Ectodermal cell (in vitro differentiated cells): ENCODE measurements at regions not wholly inside any gene's neighbourhood (a gene's known extent, or its start where the extent isn't known, plus 50 kb on each side); places are given as distances from the start of the nearest gene placed in this dataset.

Experiments used
- H3K27ac ChIP-seq: 2 replicates; pipeline ENCODE4 v1.7.0; 2013; ENCODE audit warnings: mild to moderate bottlenecking, low read depth, low read length; ENCODE audit not compliant: insufficient read depth, poor library complexity, severe bottlenecking
- H3K27me3 ChIP-seq: 2 replicates; pipeline ENCODE4 v1.7.0; 2013; ENCODE audit warnings: mild to moderate bottlenecking, low read length; ENCODE audit not compliant: insufficient read depth, control insufficient read depth, poor library complexity, severe bottlenecking
- H3K36me3 ChIP-seq: one replicate; pipeline ENCODE4 v1.7.0; 2013; ENCODE audit warnings: low read length; ENCODE audit not compliant: control insufficient read depth, insufficient read depth
- H3K4me1 ChIP-seq: one replicate; pipeline ENCODE4 v1.7.0; 2013; ENCODE audit warnings: low read length; ENCODE audit not compliant: control insufficient read depth, insufficient read depth
- H3K4me3 ChIP-seq: 2 replicates; pipeline ENCODE4 v1.7.0; 2013; ENCODE audit warnings: low read depth, low read length, control low read depth; ENCODE audit not compliant: insufficient read depth
- H3K9me3 ChIP-seq: 2 replicates; pipeline ENCODE4 v1.7.0; 2013; ENCODE audit warnings: mild to moderate bottlenecking, low read length, moderate library complexity; ENCODE audit not compliant: control insufficient read depth
- WGBS, 2 experiments: methylation state at CpG; one replicate each; pipeline ENCODE4 v1.1.7; 2013; ENCODE audit warnings: missing lambda C conversion rate in 2 of 2; 5-methylcytosine and 5-hydroxymethylcytosine counted together

DNA sequence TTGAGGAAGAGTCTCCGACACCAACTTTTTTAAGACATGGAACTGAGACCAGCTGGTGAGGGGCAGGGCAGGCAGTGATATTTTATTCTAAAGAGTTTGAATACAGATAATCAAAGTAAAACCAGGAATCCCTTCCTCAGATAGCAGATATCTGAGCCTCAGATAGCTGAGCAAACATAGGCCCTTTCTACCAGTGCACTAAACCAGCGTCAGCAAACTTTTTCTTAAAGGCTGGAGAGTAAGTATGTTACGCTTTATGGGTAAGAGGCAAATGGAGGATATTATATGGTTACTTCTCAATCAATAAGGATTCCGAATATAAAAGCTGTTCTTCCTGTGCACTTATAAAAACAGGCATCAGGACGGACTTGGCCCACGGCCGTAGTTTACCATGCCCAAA lies 73.9 kb downstream of the WNT5A start:
- Histone ChIP-seq H3K4me3 (no peak overlapping the region), H3K4me1 (no peaks in the 10 kb centered on the region), H3K27ac (no peak overlapping the region), H3K9me3 (no peaks in the 10 kb centered on the region), H3K36me3 (no peaks in the 10 kb centered on the region), H3K27me3 (no peaks in the 10 kb centered on the region)
- WGBS, 2 experiments = 50 to 53% methylated on average over 7 of the region's 7 CpGs

DNA sequence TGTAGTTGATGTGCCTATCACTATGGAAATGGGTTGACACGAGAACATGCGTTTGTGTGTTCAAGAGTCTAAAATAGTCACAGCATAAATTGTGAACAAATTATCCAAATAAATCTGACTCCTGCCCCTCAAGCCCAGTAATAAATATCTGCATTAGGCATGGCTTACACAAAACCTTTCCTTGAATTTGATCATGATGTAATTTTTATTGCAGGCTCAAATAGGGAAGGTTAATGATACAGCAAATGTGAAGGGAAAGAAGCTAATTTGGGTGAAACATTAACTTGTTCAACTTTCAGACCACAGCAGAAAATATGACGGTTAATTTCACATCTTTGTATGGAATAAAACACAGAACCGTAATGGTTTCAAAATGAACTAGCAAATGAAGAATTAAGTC lies 74.6 kb downstream of the WNT5A start:
- WGBS, 2 experiments = 94 to 98% methylated on average over 4 of the region's 4 CpGs
- Histone ChIP-seq H3K36me3 (no peaks in the 10 kb centered on the region), H3K4me1 (no peaks in the 10 kb centered on the region), H3K4me3 (no peak overlapping the region), H3K27ac (no peak overlapping the region), H3K9me3 (no peaks in the 10 kb centered on the region), H3K27me3 (no peaks in the 10 kb centered on the region)

GRCh38 chr3:55409806-55410205 lies 77.3 kb downstream of the WNT5A start:
- 94 to 97% methylated on average over 2 of the region's 2 CpGs for WGBS, 2 experiments
- H3K4me3 ChIP-seq = no peak overlapping the region
- H3K4me1 ChIP-seq = no peaks in the 10 kb centered on the region
- no peaks in the 10 kb centered on the region for H3K27me3 ChIP-seq
- H3K27ac ChIP-seq = no peak overlapping the region
- no peaks in the 10 kb centered on the region for H3K9me3 ChIP-seq
- no peaks in the 10 kb centered on the region for H3K36me3 ChIP-seq

DNA sequence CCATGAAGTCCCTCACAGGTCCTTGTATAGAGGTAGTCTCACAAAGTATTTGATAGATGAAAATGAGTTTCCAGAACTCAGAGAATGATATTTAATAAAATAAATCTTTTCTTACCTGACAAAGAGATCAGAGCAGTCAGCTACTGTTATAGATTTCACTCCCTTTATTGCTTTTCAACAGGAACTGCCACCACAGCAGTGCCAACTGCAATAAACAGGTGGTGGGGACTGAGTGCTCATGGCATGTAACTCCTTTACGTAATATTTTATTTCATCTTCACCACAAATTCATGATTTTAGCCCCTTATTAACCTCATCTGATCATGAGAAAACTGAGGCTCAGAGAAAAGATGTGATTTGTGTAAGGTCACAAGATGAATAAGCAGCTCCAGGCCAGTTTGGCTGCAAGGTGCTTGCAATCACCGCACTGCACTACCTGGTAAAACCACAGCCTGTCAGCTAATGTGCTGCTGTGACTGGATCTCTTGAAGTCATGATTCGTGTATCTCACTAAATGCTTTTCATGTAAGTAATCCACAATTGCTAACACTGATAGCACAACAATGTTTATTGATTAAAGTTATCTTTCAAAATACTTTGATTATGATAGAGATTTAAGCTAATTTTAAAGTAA lies 78.8 kb downstream of the WNT5A start:
- Histone ChIP-seq H3K9me3 (no peaks in the 10 kb centered on the region), H3K36me3 (no peaks in the 10 kb centered on the region), H3K27me3 (no peaks in the 10 kb centered on the region), H3K27ac (no peak overlapping the region), H3K4me1 (no peaks in the 10 kb centered on the region), H3K4me3 (no peak overlapping the region)
- 89 to 92% methylated on average over 2 to 3 of the region's 3 CpGs for WGBS, 2 experiments

DNA sequence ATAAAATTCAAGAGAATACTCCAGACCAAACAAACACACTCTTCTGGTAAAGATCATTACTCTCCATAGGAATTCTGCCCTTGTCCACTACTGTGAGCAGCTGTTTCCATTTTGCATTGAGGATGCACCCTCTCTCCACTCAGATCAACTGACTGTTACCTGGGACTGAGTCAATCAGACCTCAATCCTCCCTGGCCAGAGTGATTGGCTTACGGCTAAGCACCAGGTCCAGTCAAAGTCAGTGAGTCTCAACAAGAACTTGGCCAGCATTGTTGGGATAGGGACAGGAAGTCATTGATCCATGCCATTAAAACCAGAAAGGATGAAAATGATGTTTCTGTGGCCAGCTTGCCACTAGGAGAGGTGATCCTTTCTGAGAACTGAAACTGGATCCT lies 79.7 kb downstream of the WNT5A start:
- H3K4me1 ChIP-seq = no peaks in the 10 kb centered on the region
- no peak overlapping the region for H3K4me3 ChIP-seq
- H3K27ac ChIP-seq = no peak overlapping the region
- H3K27me3 ChIP-seq = no peaks in the 10 kb centered on the region
- no peaks in the 10 kb centered on the region for H3K9me3 ChIP-seq
- 90 to 98% methylated on average over 1 of the region's 1 CpG for WGBS, 2 experiments
- H3K36me3 ChIP-seq = no peaks in the 10 kb centered on the region

GRCh38 chr3:55406696-55407425 lies 80.2 kb downstream of the WNT5A start:
- no peaks in the 10 kb centered on the region for H3K4me1 ChIP-seq
- no peaks in the 10 kb centered on the region for H3K27me3 ChIP-seq
- no peak overlapping the region for H3K4me3 ChIP-seq
- H3K9me3 ChIP-seq = no peaks in the 10 kb centered on the region
- no peak overlapping the region for H3K27ac ChIP-seq
- no peaks in the 10 kb centered on the region for H3K36me3 ChIP-seq
- 90 to 96% methylated on average over 2 of the region's 2 CpGs for whole genome bisulfite sequencing, 2 experiments

DNA sequence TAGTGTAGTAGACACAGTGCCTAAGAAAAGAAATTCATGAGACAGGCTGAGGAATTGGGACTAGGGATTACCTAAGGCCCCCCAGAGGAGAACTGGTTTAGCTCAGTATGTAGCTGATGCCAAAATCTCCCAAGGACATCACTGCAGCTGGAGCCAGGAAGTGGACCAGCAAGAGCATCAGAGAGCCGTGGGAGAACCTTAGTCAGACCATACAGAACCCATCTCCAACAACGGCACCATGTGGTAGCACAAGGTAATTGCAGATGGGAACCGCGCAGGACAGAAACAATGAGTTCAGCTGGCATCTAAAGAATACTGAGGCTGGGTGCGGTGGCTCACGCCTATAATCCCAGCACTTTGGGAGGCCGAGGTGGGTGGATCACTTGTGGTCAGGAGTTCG lies 81.7 kb downstream of the WNT5A start:
- Histone ChIP-seq H3K27me3 (no peaks in the 10 kb centered on the region), H3K36me3 (no peaks in the 10 kb centered on the region), H3K4me1 (no peaks in the 10 kb centered on the region), H3K4me3 (no peak overlapping the region), H3K9me3 (no peaks in the 10 kb centered on the region), H3K27ac (no peak overlapping the region)
- 46 to 49% methylated on average over 8 of the region's 8 CpGs for WGBS, 2 experiments

GRCh38 chr3:55402886-55403609 lies 84.1 kb downstream of the WNT5A start:
- Histone ChIP-seq H3K4me1 (no peaks in the 10 kb centered on the region), H3K36me3 (no peaks in the 10 kb centered on the region), H3K9me3 (no peaks in the 10 kb centered on the region), H3K27ac (no peak overlapping the region), H3K27me3 (no peaks in the 10 kb centered on the region), H3K4me3 (no peak overlapping the region)
- WGBS, 2 experiments = 78 to 92% methylated on average over 4 of the region's 4 CpGs

DNA sequence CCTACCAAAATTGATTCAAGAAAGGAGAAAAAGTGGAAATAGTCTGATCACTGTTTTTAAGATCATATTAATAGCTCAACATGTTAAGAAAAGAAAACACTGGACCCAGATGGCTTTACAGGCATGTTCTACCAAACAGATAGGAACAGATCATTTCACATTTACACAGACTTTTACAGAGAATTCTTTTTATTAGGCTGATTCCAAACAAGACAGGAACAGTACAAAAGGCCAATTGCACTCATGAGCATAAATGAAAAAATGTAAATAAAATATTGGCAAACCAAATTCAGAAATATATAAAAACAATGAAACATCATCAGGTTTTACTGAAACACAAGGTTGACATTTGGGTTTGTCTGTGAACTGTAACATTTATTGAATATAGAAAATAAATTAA lies 106.5 kb downstream of the WNT5A start:
- Histone ChIP-seq H3K4me1 (no peaks in the 10 kb centered on the region), H3K9me3 (no peaks in the 10 kb centered on the region), H3K27me3 (no peaks in the 10 kb centered on the region), H3K27ac (no peak overlapping the region), H3K36me3 (no peaks in the 10 kb centered on the region), H3K4me3 (no peak overlapping the region)

- Histone ChIP-seq H3K9me3 (no peaks in the 10 kb centered on the region), H3K27me3 (no peaks in the 10 kb centered on the region)
- WGBS, 2 experiments = 95 to 96% methylated on average over 3 of the region's 3 CpGs
Measured at GRCh38 chr3:55376753-55377347, 110.3 kb downstream of the WNT5A start.

More at GRCh38 chr3:55376753-55377347, 110.3 kb downstream of the WNT5A start:
- Histone ChIP-seq H3K27ac (no peak overlapping the region), H3K4me3 (no peak overlapping the region), H3K36me3 (no peaks in the 10 kb centered on the region), H3K4me1 (no peaks in the 10 kb centered on the region)
